Activated T-cell treated with anti-CD3 and anti-CD28 coated beads, Interleukin-2, amount 50 U/mL, for 72 hours (primary cell): ENCODE measurements at regions not wholly inside any gene's neighbourhood (a gene's known extent, or its start where the extent isn't known, plus 50 kb on each side); places are given as distances from the start of the nearest gene placed in this dataset.
"Not testable (repeated sequence)": the region's sequence is repeated elsewhere in the genome, so short reads cannot be mapped to it uniquely, and the experiment has no call there.

Experiments
- ATAC-seq, 2 donors: fragments of 150-1000 bp; cut with Tn5 transposase; replicated peaks in 1 of 2; 2 replicates each; pipeline ENCODE4 v1.10.0; 2021; ENCODE audit warnings: moderate library complexity in 2 of 2, mild to moderate bottlenecking in 1 of 2
- DNase-seq, 2 donors: peaks; one replicate each; pipeline ENCODE4 v3.0.0; 2021 to 2022; ENCODE audit warnings: mixed read lengths in 1 of 2
- H3K27ac Mint-ChIP-seq: one replicate; pipeline ENCODE4 v1.8.0; 2022; ENCODE audit warnings: mild to moderate bottlenecking, moderate library complexity, mixed read lengths
- H3K27me3 Mint-ChIP-seq: one replicate; pipeline ENCODE4 v1.8.0; 2022; ENCODE audit warnings: low read depth, mixed read lengths
- H3K36me3 Mint-ChIP-seq, 2 donors: one replicate each; pipeline ENCODE4 v1.8.0; 2022; ENCODE audit warnings: mixed read lengths in 2 of 2, mild to moderate bottlenecking in 1 of 2; ENCODE audit not compliant: insufficient read depth in 2 of 2
- H3K4me1 Mint-ChIP-seq: one replicate; pipeline ENCODE4 v1.8.0; 2022; ENCODE audit warnings: low read depth, mixed read lengths
- H3K4me3 Mint-ChIP-seq, 2 donors: one replicate each; pipeline ENCODE4 v1.8.0; 2022; ENCODE audit warnings: mild to moderate bottlenecking in 2 of 2, mixed read lengths in 2 of 2, moderate library complexity in 2 of 2
- H3K9me3 Mint-ChIP-seq, 2 donors: one replicate each; pipeline ENCODE4 v1.8.0; 2022; ENCODE audit warnings: mixed read lengths in 2 of 2

DNA sequence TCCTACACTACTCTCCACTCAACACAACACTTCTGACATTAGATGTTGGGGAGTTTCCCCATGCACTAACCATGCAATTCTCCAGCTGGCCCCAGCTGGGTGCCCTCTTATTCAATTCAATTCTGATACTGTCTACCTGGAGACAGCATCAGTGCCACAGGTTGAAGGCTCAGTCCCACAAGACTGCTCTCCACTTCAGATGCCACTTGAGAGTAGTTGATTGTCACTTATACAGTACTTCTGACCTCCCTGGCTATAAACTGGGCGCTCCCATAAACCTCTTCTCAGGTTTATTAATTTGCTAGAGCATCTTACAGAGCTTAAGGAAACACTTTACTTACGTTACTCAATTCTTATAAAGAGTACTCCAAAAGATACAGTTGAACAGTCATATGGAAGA, 442.3 kb downstream of the LRRIQ3 start:
- H3K36me3 Mint-ChIP-seq, result no peaks in the 10 kb centered on the region
- no peak overlapping the region for H3K27ac Mint-ChIP-seq
- ATAC-seq (no peak), DNase-seq (no peak)
- H3K4me3 Mint-ChIP-seq, result no peak overlapping the region
- no peaks in the 10 kb centered on the region for H3K27me3 Mint-ChIP-seq
- H3K9me3 Mint-ChIP-seq, result peaks cover 2 to 6% of the 10 kb centered on the region in 2 donors
- no peaks in the 10 kb centered on the region for H3K4me1 Mint-ChIP-seq

DNA sequence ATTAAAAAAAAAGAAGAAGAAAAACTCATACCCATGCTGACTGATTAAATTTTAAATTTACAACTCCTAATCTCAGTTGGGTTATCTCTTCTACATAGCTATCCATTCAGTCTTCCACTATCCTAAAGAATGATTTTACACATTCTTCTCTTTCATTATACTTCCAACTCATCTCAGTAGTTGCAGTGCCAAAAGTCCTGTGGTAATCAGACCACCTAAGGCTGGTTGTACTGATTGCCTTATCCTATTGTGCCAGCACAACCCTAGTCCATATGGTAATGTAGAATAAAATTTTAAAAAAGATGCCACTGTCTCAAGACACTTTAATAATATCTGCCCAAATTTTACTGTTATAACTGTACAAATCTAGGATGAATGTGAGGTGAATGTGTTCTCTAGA, 448.0 kb downstream of the LRRIQ3 start:
- DNase-seq, result no peak
- Mint-ChIP-seq H3K9me3 (peaks cover 0 to 8% of the 10 kb centered on the region in 2 donors), H3K4me1 (no peaks in the 10 kb centered on the region), H3K27me3 (no peaks in the 10 kb centered on the region), H3K4me3 (no peak overlapping the region), H3K27ac (no peak overlapping the region), H3K36me3 (no peaks in the 10 kb centered on the region)
- no peak for ATAC-seq

DNA sequence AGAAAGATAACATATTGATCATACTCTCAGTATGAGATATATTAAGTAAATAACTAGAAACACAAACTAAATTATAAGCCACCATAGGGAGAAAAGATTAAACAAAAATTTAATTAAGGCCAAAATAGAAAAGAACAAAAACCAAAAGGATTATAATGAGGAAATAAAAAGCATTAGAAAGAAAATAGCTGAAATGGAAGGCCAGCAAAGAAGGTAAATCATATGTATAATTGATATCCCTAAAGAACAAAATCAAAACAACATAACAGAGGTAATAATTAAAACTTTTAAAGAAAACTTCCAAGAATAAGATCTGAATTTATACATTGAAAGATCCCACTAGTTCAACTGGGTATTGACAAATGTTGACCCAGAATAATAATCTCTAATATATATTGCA, 453.0 kb downstream of the LRRIQ3 start:
- Mint-ChIP-seq H3K27me3 (no peaks in the 10 kb centered on the region), H3K9me3 (peaks cover 6 to 9% of the 10 kb centered on the region in 2 donors), H3K27ac (no peak overlapping the region), H3K36me3 (no peaks in the 10 kb centered on the region), H3K4me3 (no peak overlapping the region), H3K4me1 (no peaks in the 10 kb centered on the region)
- DNase-seq (no peak), ATAC-seq (no peak)

DNA sequence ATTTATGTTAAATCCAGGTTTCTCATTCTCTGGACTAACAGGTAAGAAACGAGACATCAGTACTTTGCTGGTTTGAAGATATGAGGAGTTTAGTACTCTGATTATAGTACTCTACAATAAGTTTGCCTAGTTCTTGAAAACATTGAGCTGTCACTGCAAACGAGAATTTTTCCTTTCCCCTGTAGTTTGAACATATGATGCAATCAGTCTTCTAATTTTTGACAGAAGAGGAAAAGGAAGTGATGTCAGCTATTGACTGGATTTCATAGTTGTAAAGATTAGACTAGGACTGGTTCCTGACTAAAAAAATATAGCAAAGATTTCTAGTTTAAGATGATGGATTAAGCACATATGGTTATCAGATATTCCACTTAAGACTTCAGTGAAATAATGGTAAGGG, 461.9 kb downstream of the LRRIQ3 start:
- Mint-ChIP-seq H3K4me3 (no peak overlapping the region), H3K9me3 (peaks cover 3 to 4% of the 10 kb centered on the region in 2 donors), H3K27me3 (no peaks in the 10 kb centered on the region), H3K27ac (no peak overlapping the region), H3K4me1 (no peaks in the 10 kb centered on the region), H3K36me3 (no peaks in the 10 kb centered on the region)
- DNase-seq (no peak), ATAC-seq (no peak)

DNA sequence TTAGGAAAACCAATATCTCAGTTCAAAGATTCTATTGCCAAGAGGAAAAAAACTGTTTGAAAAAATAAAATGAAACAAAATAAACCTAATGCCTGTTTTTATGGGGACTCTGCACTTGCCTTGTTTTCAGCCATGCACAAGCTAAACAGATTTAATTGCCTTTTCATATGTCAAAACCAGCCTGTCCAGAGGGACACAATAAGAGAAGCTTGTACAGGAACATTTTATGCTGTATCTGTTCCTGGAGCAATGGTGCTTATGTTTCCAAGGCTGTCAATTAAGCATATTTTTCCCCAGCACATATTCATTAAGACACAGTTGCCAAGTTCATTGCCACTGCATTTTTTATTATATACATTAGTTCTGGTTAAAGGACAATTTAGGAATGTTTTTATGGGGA, 470.9 kb downstream of the LRRIQ3 start:
- Mint-ChIP-seq H3K36me3 (no peaks in the 10 kb centered on the region), H3K4me3 (no peak overlapping the region), H3K27me3 (no peaks in the 10 kb centered on the region), H3K4me1 (no peaks in the 10 kb centered on the region), H3K27ac (no peak overlapping the region), H3K9me3 (peaks cover 3 to 8% of the 10 kb centered on the region in 2 donors)
- ATAC-seq, result no peak
- no peak for DNase-seq

DNA sequence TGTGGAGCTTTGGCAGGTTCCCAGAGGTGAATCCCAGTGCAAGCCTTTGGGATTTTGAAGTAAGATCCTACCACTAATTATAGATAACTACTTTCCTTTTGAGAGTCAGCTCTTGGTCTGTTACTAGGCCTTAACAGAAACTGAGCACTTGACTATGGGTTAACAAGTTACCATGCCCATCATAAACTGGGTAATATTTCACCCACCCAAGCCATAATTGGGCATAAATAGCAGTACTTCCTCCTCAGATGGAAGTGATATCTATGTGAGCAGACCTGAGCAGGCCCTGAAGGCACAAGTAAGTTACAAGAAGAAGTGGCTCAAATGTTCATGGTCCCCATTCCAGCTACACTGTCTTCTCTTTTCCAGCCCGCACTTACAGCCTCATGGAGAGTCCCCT, 475.9 kb downstream of the LRRIQ3 start:
- H3K36me3 Mint-ChIP-seq, result no peaks in the 10 kb centered on the region
- no peak overlapping the region for H3K4me3 Mint-ChIP-seq
- H3K9me3 Mint-ChIP-seq, result peaks cover 0 to 3% of the 10 kb centered on the region in 2 donors
- H3K27me3 Mint-ChIP-seq, result no peaks in the 10 kb centered on the region
- no peak overlapping the region for H3K27ac Mint-ChIP-seq
- DNase-seq, result no peak
- no peak for ATAC-seq
- H3K4me1 Mint-ChIP-seq, result no peaks in the 10 kb centered on the region

DNA sequence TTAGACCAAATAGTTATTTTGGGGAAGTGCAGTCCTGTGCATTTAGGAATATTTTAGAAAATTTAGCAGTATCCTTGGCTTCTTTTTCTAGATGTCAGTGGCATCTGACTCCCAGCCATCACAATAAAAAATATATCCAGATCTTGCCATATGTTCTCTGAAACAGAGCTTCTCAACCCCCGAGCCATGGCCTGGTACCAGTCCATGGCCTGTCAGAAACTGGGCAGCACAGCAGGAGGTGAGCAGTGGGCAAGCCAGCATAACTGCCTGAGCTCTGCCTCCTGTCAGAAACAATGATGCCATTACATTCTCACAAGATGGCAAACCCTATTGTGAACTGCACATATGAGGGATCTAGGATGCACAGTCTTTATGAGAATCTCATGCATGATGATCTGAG, 480.0 kb downstream of the LRRIQ3 start:
- Mint-ChIP-seq H3K9me3 (peaks cover 2 to 8% of the 10 kb centered on the region in 2 donors), H3K4me1 (no peaks in the 10 kb centered on the region), H3K27me3 (no peaks in the 10 kb centered on the region), H3K4me3 (no peak overlapping the region), H3K36me3 (no peaks in the 10 kb centered on the region), H3K27ac (no peak overlapping the region)
- ATAC-seq (no peak), DNase-seq (no peak)

DNA sequence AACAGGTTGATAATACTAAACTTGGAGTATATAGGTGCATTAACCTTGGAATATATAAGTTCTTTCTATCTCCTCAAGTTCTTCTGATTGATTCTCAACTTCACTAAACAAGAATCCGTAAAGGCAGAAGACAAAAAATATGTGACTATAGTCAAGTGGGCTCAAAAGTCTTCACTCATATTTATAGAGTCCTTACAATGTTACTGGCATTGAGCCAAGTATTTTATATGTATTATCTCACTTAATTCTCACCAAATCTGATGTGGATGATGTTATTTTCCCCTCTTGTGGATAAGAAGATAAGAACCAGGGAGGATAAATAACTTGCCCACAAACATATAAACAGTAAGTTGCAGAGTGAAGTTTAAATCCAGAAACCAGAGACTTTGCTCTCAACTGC, 486.9 kb downstream of the LRRIQ3 start:
- Mint-ChIP-seq H3K36me3 (no peaks in the 10 kb centered on the region), H3K4me3 (no peak overlapping the region), H3K27ac (no peak overlapping the region), H3K27me3 (no peaks in the 10 kb centered on the region), H3K9me3 (peaks cover 2 to 5% of the 10 kb centered on the region in 2 donors), H3K4me1 (no peaks in the 10 kb centered on the region)
- DNase-seq (no peak), ATAC-seq (no peak)

DNA sequence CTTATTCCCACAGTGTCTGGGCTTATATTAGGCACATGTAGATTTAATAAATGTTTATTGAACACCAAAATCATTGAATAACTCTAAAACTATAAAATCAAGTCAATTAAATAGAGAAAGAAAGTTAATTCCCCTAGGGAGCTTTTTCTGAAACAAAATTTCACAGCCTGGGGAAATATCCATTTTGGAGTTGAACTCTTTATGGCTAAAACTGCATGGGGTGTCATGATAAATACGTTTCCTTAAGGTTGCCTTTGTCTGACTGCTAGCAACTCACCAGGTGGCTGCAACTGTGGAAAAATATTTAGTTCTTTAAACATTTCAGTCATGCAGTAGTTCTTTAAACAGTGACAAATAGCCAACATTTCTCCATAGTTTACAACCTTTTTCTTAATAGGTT, 496.1 kb downstream of the LRRIQ3 start:
- ATAC-seq, result no peak
- Mint-ChIP-seq H3K27ac (no peak overlapping the region), H3K9me3 (peaks cover 2 to 3% of the 10 kb centered on the region in 2 donors), H3K4me1 (no peaks in the 10 kb centered on the region), H3K27me3 (no peaks in the 10 kb centered on the region), H3K4me3 (no peak overlapping the region), H3K36me3 (no peaks in the 10 kb centered on the region)
- no peak for DNase-seq

DNA sequence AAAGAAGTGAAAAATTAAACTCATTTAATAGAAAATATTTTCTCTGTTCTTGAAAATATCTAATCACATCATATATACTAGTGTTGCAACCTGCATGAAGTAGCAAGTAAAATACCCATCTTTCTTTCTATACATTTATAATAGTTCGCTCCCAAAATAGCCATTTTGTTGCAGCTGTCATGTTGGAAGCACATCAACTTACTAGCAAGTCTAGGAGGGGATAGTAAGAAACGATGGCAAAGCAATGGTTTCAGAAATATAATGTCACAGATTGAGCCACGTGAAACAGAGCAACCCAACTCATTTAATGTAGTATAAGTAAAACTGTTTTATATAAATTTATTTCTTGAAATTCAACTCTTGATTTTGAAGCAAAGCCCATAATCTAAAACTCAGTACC, 521.8 kb downstream of the LRRIQ3 start:
- H3K4me1 Mint-ChIP-seq, result no peaks in the 10 kb centered on the region
- no peak overlapping the region for H3K4me3 Mint-ChIP-seq
- DNase-seq (no peak), ATAC-seq (no peak)
- no peak overlapping the region for H3K27ac Mint-ChIP-seq
- no peaks in the 10 kb centered on the region for H3K27me3 Mint-ChIP-seq
- no peaks in the 10 kb centered on the region for H3K9me3 Mint-ChIP-seq
- H3K36me3 Mint-ChIP-seq, result no peaks in the 10 kb centered on the region

DNA sequence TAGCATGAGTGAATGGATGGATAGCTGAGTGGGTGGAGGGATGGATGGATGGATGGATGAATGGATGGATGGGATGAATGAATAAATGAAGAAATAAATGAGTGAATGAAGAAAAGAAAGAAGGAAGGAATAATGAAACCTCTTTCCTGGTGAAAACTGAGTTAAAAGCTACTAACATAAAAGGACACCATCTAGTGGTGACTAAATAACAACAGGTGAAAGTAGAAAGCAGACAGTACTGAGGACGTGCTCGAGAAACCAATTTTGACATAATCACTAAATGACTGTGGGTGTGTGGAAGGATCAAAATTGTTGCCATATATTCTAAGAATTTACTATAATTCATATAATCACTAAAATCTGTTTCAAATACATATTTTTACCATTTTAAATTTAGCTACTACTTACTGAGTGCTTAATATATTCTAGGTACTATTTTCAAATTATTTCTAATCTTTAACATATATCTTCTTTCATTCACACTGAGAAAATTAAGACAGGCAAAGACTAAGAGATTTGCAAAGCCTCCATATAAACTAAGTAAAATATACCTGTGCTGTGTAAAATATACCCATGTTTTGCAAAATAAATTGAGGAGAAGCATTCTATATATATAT, 522.9 kb downstream of the LRRIQ3 start:
- Mint-ChIP-seq H3K36me3 (no peaks in the 10 kb centered on the region), H3K27ac (no peak overlapping the region), H3K4me1 (no peaks in the 10 kb centered on the region), H3K4me3 (no peak overlapping the region), H3K27me3 (no peaks in the 10 kb centered on the region), H3K9me3 (no peaks in the 10 kb centered on the region)
- DNase-seq (no peak), ATAC-seq (no peak)

DNA sequence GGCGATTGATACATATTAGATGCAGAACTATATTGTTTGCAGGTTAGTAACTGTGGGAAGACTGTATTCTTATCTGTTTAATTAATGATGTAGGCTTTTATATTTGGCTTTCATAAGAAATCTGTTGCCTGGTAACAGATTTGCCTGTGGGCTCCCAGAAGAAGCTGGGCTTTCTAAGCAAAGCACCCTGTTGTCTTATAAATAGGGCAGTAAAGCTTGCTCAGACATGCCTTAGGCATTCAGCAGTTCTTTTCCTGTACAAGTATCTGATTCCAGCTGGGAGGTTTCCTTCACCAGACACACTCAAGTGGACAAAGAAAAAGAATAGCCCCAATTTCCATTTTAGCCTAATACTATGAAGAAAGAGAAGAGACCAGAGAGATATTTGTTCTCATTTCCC, 524.0 kb downstream of the LRRIQ3 start:
- Mint-ChIP-seq H3K36me3 (no peaks in the 10 kb centered on the region), H3K27ac (no peak overlapping the region), H3K4me3 (no peak overlapping the region), H3K4me1 (no peaks in the 10 kb centered on the region), H3K27me3 (no peaks in the 10 kb centered on the region), H3K9me3 (no peaks in the 10 kb centered on the region)
- ATAC-seq (no peak), DNase-seq (no peak)

DNA sequence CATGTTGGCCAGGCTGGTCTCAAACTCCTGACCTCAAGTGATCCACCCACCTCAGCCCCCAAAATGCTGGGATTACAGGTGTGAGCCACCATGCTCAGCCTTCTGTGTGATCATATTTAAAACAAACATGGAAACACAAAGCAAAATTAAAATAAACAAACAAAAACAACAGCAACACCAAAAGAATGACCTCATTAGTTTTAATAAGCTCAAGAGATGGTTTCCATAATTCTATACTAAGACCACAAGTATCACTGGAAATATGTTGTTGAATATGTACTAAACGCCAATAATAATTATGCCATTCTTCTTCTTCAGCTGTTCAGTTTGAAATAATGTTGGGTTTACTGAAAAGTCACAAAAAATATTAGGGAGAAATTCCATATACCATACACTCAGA, 526.4 kb downstream of the LRRIQ3 start:
- Mint-ChIP-seq H3K27ac (no peak overlapping the region), H3K36me3 (no peaks in the 10 kb centered on the region), H3K27me3 (no peaks in the 10 kb centered on the region), H3K9me3 (no peaks in the 10 kb centered on the region), H3K4me1 (no peaks in the 10 kb centered on the region), H3K4me3 (no peak overlapping the region)
- DNase-seq (no peak), ATAC-seq (no peak)

DNA sequence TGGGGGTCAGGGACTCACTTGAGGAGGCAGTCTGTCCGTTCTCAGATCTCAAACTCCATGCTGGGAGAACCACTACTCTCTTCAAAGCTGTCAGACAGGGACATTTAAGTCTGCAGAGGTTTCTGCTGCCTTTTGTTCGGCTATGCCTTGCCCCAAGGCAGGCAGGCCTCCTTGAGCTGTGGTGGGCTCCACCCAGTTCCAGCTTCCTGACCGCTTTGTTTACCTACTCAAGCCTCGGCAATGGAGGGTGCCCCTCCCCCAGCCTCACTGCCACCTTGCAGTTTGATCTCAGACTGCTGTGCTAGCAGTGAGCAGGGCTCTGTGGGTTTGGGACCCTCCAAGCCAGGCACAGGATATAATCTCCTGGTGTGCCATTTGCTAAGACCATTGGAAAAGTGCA, 530.0 kb downstream of the LRRIQ3 start:
- not testable (repeated sequence) for DNase-seq

More for the DNA sequence above, 530.0 kb downstream of the LRRIQ3 start:
- H3K4me1 Mint-ChIP-seq, H3K36me3 Mint-ChIP-seq, ATAC-seq, H3K9me3 Mint-ChIP-seq, H3K4me3 Mint-ChIP-seq, H3K27me3 Mint-ChIP-seq, H3K27ac Mint-ChIP-seq: not testable (repeated sequence)
